ENCODE measurements at regions not wholly inside any gene's neighbourhood (a gene's known extent, or its start where the extent isn't known, plus 50 kb on each side); places are given as distances from the start of the nearest gene placed in this dataset.

GRCh38 chr5:125109816-125110215, 363.4 kb upstream of the ZNF608 start:
- H3K4me3 Mint-ChIP-seq, result no peak overlapping the region
- peaks cover 7% of the 10 kb centered on the region for H3K9me3 Mint-ChIP-seq (ENCODE audit: low read depth)

GRCh38 chr5:125112196-125112595, 365.8 kb upstream of the ZNF608 start:
- H3K4me3 Mint-ChIP-seq, result no peak overlapping the region
- H3K36me3 Mint-ChIP-seq, result no peaks in the 10 kb centered on the region
- DNase-seq, result no peak
- ATAC-seq, result no peak
- H3K27me3 Mint-ChIP-seq, result no peaks in the 10 kb centered on the region
- CTCF ChIA-PET, result no interaction called here
- no peaks in the 10 kb centered on the region for H3K4me1 Mint-ChIP-seq
- H3K9me3 Mint-ChIP-seq (ENCODE audit: low read depth), result peaks cover 9% of the 10 kb centered on the region
- H3K27ac Mint-ChIP-seq, result no peak overlapping the region

More at GRCh38 chr5:125109816-125110215, 363.4 kb upstream of the ZNF608 start:
- DNase-seq (no peak), ATAC-seq (no peak)
- Mint-ChIP-seq H3K4me1 (no peaks in the 10 kb centered on the region), H3K27me3 (no peaks in the 10 kb centered on the region), H3K27ac (no peak overlapping the region), H3K36me3 (no peaks in the 10 kb centered on the region)
- CTCF ChIA-PET, result no interaction called here

- peaks cover 9% of the 10 kb centered on the region for H3K9me3 Mint-ChIP-seq (ENCODE audit: low read depth)
- no peak overlapping the region for H3K4me3 Mint-ChIP-seq
- H3K27me3 Mint-ChIP-seq, result no peaks in the 10 kb centered on the region
- H3K4me1 Mint-ChIP-seq, result no peaks in the 10 kb centered on the region
- ATAC-seq (no peak), DNase-seq (no peak)
- no peak overlapping the region for H3K27ac Mint-ChIP-seq
- no peaks in the 10 kb centered on the region for H3K36me3 Mint-ChIP-seq
- CTCF ChIA-PET, result no interaction called here
Measured at GRCh38 chr5:125113328-125113727, 366.9 kb upstream of the ZNF608 start.

- no peak overlapping the region for H3K4me3 Mint-ChIP-seq
- peaks cover 8% of the 10 kb centered on the region for H3K9me3 Mint-ChIP-seq (ENCODE audit: low read depth)
- no peak for ATAC-seq
- H3K36me3 Mint-ChIP-seq, result no peaks in the 10 kb centered on the region
- no peak overlapping the region for H3K27ac Mint-ChIP-seq
- no peaks in the 10 kb centered on the region for H3K27me3 Mint-ChIP-seq
- DNase-seq, result no peak
- H3K4me1 Mint-ChIP-seq, result no peaks in the 10 kb centered on the region
- CTCF ChIA-PET, result no interaction called here
Measured at GRCh38 chr5:125115195-125115525, 368.7 kb upstream of the ZNF608 start.

- H3K27me3 Mint-ChIP-seq, result no peaks in the 10 kb centered on the region
- CTCF ChIA-PET, result no interaction called here
- no peaks in the 10 kb centered on the region for H3K36me3 Mint-ChIP-seq
- no peak for ATAC-seq
- peaks cover 4% of the 10 kb centered on the region for H3K9me3 Mint-ChIP-seq (ENCODE audit: low read depth)
- no peak for DNase-seq
- H3K27ac Mint-ChIP-seq, result no peak overlapping the region
- H3K4me1 Mint-ChIP-seq, result no peaks in the 10 kb centered on the region
- no peak overlapping the region for H3K4me3 Mint-ChIP-seq
Measured at GRCh38 chr5:125117566-125117965, 371.1 kb upstream of the ZNF608 start.

- H3K4me1 Mint-ChIP-seq, result no peaks in the 10 kb centered on the region
- H3K9me3 Mint-ChIP-seq (ENCODE audit: low read depth), result peaks cover 4% of the 10 kb centered on the region
- ATAC-seq (no peak), DNase-seq (no peak)
- H3K36me3 Mint-ChIP-seq, result no peaks in the 10 kb centered on the region
- CTCF ChIA-PET, result no interaction called here
- no peak overlapping the region for H3K27ac Mint-ChIP-seq
- no peak overlapping the region for H3K4me3 Mint-ChIP-seq
- H3K27me3 Mint-ChIP-seq, result no peaks in the 10 kb centered on the region
Measured at GRCh38 chr5:125120012-125120411, 373.6 kb upstream of the ZNF608 start.

GRCh38 chr5:125125031-125125823, 378.8 kb upstream of the ZNF608 start:
- no peak for DNase-seq
- no peaks in the 10 kb centered on the region for H3K27me3 Mint-ChIP-seq
- H3K4me3 Mint-ChIP-seq, result no peak overlapping the region
- CTCF ChIA-PET, result no interaction called here
- no peaks in the 10 kb centered on the region for H3K36me3 Mint-ChIP-seq
- no peak overlapping the region for H3K27ac Mint-ChIP-seq
- no peaks in the 10 kb centered on the region for H3K4me1 Mint-ChIP-seq
- ATAC-seq, result no peak
- peaks cover 4% of the 10 kb centered on the region for H3K9me3 Mint-ChIP-seq (ENCODE audit: low read depth)

GRCh38 chr5:125126050-125126449, 379.6 kb upstream of the ZNF608 start:
- Mint-ChIP-seq H3K9me3 (ENCODE audit: low read depth) (peaks cover 4% of the 10 kb centered on the region), H3K36me3 (no peaks in the 10 kb centered on the region), H3K27me3 (no peaks in the 10 kb centered on the region), H3K4me3 (no peak overlapping the region), H3K4me1 (no peaks in the 10 kb centered on the region), H3K27ac (no peak overlapping the region)
- CTCF ChIA-PET, result no interaction called here
- ATAC-seq (no peak), DNase-seq (no peak)

GRCh38 chr5:125129151-125129806, 382.8 kb upstream of the ZNF608 start:
- H3K27ac Mint-ChIP-seq, result no peak overlapping the region
- no peak for ATAC-seq
- H3K4me3 Mint-ChIP-seq, result no peak overlapping the region
- no peaks in the 10 kb centered on the region for H3K27me3 Mint-ChIP-seq
- H3K4me1 Mint-ChIP-seq, result no peaks in the 10 kb centered on the region
- peaks cover 6% of the 10 kb centered on the region for H3K9me3 Mint-ChIP-seq (ENCODE audit: low read depth)
- CTCF ChIA-PET, result no interaction called here
- DNase-seq, result no peak
- H3K36me3 Mint-ChIP-seq, result no peaks in the 10 kb centered on the region

- CTCF ChIA-PET, result no interaction called here
Measured at GRCh38 chr5:125130591-125130990, 384.2 kb upstream of the ZNF608 start.

GRCh38 chr5:125134216-125135081, 388.0 kb upstream of the ZNF608 start:
- no peak overlapping the region for H3K27ac Mint-ChIP-seq
- no peaks in the 10 kb centered on the region for H3K27me3 Mint-ChIP-seq
- no peaks in the 10 kb centered on the region for H3K4me1 Mint-ChIP-seq
- CTCF ChIA-PET, result interaction anchor here (0.6 kb wide), 1 partner anchor 361 kb away, joined by 3 read pairs; no protein-coding TSS in a partner anchor
- no peaks in the 10 kb centered on the region for H3K36me3 Mint-ChIP-seq
- H3K4me3 Mint-ChIP-seq, result no peak overlapping the region
- H3K9me3 Mint-ChIP-seq (ENCODE audit: low read depth), result peaks cover 11% of the 10 kb centered on the region
- no peak for ATAC-seq
- DNase-seq, result no peak

More at GRCh38 chr5:125130591-125130990, 384.2 kb upstream of the ZNF608 start:
- H3K27ac Mint-ChIP-seq, result no peak overlapping the region
- no peaks in the 10 kb centered on the region for H3K27me3 Mint-ChIP-seq
- no peak overlapping the region for H3K4me3 Mint-ChIP-seq
- no peak for DNase-seq
- no peaks in the 10 kb centered on the region for H3K36me3 Mint-ChIP-seq
- H3K4me1 Mint-ChIP-seq, result no peaks in the 10 kb centered on the region
- ATAC-seq, result no peak
- peaks cover 6% of the 10 kb centered on the region for H3K9me3 Mint-ChIP-seq (ENCODE audit: low read depth)

- no peak overlapping the region for H3K4me3 Mint-ChIP-seq
- H3K27me3 Mint-ChIP-seq, result no peaks in the 10 kb centered on the region
- DNase-seq (no peak), ATAC-seq (no peak)
- peaks cover 11% of the 10 kb centered on the region for H3K9me3 Mint-ChIP-seq (ENCODE audit: low read depth)
- H3K4me1 Mint-ChIP-seq, result no peaks in the 10 kb centered on the region
- H3K36me3 Mint-ChIP-seq, result no peaks in the 10 kb centered on the region
- no peak overlapping the region for H3K27ac Mint-ChIP-seq
- CTCF ChIA-PET, result no interaction called here
Measured at GRCh38 chr5:125137535-125137934, 391.1 kb upstream of the ZNF608 start.

- H3K27me3 Mint-ChIP-seq, result no peaks in the 10 kb centered on the region
- CTCF ChIA-PET, result no interaction called here
- no peak overlapping the region for H3K27ac Mint-ChIP-seq
- DNase-seq, result no peak
- no peaks in the 10 kb centered on the region for H3K36me3 Mint-ChIP-seq
- no peaks in the 10 kb centered on the region for H3K4me1 Mint-ChIP-seq
- ATAC-seq, result no peak
- H3K4me3 Mint-ChIP-seq, result no peak overlapping the region
- peaks cover 11% of the 10 kb centered on the region for H3K9me3 Mint-ChIP-seq (ENCODE audit: low read depth)
Measured at GRCh38 chr5:125138266-125138665, 391.8 kb upstream of the ZNF608 start.

- Mint-ChIP-seq H3K4me1 (no peaks in the 10 kb centered on the region), H3K4me3 (no peak overlapping the region), H3K36me3 (no peaks in the 10 kb centered on the region), H3K27ac (no peak overlapping the region), H3K9me3 (ENCODE audit: low read depth) (peaks cover 11% of the 10 kb centered on the region), H3K27me3 (no peaks in the 10 kb centered on the region)
- ATAC-seq (no peak), DNase-seq (no peak)
- CTCF ChIA-PET, result no interaction called here
Measured at GRCh38 chr5:125139590-125139989, 393.2 kb upstream of the ZNF608 start.

Data from activated CD8-positive, alpha-beta memory T cell treated with anti-CD3 and anti-CD28 coated beads, Interleukin-2, amount 10 ng/mL, durations not matched to agents 7 days and 5 days (primary cell).